GM18870 (cell line): ENCODE measurements at regions not wholly inside any gene's neighbourhood (a gene's known extent, or its start where the extent isn't known, plus 50 kb on each side); places are given as distances from the start of the nearest gene placed in this dataset.

Experiments used
- ATAC-seq: cut with Tn5 transposase; IDR thresholded peaks from one replicate; pipeline ENCODE4 v1.9.1; 2021; ENCODE audit warnings: moderate library complexity; ENCODE audit not compliant: unreplicated experiment

DNA sequence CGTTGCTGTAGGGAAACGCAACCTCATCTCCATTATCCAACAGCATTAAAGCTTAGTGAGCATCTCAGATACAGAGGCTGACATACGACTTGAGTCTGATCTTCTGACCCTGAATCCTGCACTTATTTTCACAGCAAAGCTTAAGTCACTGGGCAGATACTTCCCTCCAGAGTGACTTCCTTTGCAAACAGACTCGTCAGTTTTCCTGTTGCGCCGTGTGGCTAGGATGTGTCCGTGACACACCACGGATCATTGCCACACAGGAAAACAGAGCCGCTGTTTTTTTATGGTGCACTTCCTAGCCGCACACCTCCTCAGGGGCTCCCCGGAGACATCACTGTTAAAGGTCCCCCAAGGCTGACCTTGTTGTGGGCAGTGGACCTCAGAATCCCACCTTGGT, 94.9 kb upstream of the MKI67 start:
- no peak for ATAC-seq

DNA sequence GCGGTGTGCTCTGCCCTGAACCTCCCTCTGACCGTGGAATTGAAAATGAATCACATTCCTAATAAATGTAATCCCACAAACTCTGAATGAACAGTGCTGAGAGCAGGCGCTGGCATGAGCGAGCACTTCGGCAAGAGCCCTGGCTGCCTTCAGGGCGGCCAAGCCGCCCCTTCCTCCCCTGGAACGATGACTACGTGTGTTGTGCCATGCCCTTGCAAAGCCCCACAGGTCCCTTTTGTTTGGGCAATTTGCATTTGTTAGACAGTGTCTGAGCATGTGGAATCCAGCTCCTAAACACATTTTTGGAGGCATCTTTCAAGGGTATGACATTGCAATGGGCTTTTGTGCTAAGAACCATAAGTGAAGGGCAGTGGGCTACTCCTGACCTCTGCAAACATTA, 95.6 kb upstream of the MKI67 start:
- no peak for ATAC-seq

DNA sequence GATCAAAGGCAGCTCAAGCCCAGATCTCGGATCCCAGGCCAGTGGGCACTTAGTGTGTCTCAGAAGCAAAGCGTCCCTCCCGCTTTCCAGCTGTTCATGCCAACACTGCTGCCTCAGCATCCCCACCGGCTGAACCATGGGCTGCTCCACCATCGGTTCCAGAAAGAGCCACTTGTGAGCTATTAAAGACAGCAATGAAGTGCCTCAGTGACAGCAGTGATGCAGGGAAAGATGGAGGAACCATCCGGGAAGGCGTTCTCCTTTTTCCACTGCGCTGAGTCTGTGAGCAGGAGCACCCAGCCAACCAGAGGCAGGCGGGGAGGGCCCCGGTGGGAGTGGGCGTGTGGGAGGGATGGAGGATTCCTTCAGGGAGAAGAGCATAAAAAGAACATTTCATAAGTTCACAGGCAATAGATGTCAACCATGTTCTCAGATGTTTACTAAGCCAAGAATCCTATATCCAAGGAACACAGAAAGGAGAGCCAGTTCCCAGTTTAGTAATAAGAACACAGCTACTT, 96.2 kb upstream of the MKI67 start:
- no peak for ATAC-seq

DNA sequence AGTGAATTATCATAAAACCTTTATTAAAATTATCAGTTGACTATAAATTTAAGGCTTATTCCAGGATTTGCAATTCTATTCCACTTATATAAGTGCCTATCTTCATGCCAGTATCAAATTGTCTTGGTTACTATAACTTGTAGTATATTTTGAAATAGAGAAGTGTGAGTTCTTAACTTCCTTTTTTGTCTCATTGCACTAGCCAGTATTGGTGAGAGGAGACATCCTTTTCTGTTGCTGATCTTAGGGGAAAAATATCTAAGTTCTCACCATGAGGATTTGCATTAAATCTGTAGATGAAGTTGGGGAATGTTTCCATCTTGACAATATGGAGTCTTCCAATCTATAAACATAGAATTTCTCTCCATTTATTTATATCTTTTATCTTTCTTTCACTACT, 104.2 kb upstream of the MKI67 start:
- no peak for ATAC-seq

DNA sequence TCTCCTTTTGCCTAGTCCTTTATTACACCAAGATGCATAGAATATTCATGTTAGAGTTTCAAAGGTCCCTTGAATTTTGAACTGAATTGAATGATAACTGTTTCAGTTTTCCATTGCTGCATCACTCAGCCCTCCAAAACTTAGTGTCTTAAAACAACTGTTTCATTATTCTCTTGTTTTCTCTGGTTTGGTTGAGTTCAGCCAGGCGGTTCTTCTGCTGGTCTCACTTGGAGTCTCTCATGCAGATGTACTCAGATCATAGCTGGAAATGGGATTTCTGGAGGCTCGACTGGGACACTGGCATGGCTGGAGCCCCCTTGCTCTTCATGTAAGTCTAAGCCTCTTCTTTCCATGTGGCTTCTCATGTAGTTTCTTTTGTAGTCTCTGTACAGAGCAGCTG, 107.2 kb upstream of the MKI67 start:
- no peak for ATAC-seq

DNA sequence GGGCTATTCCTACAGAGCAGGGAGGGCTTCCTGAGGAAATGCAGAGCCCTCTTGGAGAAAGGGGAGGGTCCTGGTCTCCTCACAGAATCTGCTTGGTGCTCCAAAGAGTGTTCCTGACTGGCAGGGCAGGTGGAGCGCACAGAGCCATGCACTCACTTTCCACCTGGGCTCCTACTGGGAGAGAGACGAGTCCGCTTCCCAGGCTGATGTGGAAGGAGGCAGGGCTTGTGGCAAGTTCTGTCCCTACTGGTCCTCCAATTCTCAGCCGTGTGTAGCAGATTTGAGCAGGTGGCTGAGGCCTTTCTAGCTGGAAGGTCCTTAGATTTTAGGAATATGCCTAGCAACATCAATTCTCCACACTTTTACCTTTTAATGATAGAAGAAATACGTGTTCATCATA, 111.5 kb upstream of the MKI67 start:
- no peak for ATAC-seq

DNA sequence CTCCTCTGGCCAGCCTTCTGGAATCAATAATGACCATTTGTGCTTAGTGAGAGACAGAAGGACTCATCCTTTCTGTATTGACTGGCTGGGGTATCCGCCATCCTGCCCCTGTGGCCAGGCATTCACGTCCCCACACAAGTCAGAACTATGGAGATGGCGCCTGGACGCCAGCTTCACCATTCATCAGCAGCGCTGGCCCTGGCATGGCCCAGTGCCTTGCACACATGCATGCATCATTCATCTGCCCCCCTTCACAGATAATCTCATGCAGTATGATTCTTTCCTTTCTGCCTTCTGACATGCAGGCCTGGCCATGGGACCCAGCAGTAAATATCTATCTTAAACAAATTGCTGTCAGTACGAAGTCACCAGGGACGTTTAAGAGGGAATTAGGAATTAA, 114.8 kb upstream of the MKI67 start:
- ATAC-seq: no peak

DNA sequence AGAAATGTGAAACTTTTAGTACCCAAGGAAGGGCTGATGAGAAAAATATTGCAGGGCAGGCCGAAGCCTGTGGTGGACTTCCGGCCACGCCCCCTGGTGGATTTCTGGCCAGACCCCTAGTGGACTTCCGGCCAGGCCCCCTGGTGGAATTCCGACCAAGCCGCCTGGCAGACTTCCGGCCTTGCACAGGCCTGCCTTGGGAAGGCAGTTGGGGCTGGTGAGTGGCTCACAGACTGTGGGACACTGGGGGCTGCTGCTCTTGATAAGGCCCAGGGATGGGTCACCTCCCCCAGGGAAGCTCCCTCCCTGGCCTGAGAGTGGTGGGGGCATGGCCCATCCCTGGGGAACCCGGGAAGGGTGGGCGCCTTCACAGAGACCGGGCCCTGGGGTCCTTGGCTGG, 116.4 kb upstream of the MKI67 start:
- no peak for ATAC-seq

DNA sequence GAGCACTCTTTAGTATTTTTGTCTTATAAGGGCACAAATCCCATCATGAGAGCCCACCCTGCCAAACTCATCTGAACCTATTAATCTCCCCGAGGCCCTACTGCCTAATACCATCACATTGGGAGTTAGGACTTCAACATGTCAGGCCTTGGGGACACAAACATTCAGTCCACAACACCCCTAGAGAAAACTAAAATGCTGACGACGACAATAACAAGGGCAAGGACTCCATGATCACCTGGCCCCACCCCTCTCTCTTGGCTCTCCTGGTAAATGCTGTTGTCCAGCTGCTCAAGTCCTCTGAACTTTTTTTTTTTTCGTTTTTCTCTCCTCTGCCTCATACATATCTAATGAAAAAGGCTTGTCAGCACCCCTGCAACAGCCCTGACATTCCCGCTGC, 118.8 kb upstream of the MKI67 start:
- ATAC-seq: no peak

DNA sequence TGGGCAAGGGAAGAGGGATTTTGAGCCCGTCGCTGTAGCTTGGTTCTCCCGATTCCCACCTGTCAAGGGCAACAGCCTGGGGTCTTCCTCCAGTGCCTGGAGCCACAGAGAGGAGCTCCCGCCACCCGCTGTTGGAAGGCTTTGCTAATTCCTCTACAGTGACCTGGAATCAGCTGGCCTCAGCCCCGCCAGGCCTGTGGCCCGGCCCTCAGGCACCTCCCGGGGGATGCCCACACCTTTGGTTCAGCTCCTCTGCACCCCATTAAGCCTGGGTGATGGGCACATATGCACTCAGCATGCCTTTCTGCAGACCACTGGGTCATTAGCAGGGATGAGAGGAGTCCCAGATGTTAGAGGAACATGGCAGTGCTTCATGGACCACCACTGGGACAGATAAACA, 121.4 kb upstream of the MKI67 start:
- ATAC-seq: no peak

DNA sequence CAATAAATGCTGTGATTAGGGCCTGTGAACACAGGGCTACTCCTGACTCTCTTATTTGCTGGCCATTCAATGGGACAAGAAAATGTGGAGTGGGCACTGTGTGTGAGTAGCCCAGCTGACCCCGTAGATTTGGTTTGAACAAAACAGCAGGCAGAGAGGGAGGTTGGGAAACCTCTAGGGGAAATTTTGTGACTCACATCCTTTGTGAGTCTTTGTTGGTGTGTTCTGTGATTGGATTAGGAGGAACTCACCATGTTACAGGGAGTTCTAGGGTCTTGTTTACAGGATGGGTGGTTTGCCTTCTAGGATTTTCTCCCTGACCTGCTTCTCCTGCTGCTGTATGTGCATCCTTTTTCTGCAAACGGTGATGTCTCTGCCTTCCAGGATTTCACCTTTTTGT, 128.3 kb upstream of the MKI67 start:
- ATAC-seq: no peak

DNA sequence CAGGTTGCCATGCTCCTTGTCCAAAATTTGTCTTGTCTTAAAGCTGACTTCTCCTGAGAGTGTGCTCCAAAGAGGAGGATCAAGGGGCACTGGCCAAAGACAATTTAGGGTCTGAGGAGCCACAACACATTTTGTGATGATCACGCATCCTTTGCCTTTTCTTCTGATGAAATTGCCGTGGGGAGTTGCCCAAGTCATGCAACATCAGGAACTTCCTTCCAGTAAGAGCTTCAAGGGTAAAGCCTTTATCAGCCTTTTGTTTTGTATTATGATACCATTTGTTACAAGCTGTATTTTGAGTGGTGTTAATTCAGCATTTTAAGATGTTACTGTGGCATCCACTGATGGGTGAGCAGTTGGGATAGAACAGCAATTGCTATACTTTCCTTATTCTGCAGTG, 131.2 kb upstream of the MKI67 start:
- ATAC-seq: no peak

DNA sequence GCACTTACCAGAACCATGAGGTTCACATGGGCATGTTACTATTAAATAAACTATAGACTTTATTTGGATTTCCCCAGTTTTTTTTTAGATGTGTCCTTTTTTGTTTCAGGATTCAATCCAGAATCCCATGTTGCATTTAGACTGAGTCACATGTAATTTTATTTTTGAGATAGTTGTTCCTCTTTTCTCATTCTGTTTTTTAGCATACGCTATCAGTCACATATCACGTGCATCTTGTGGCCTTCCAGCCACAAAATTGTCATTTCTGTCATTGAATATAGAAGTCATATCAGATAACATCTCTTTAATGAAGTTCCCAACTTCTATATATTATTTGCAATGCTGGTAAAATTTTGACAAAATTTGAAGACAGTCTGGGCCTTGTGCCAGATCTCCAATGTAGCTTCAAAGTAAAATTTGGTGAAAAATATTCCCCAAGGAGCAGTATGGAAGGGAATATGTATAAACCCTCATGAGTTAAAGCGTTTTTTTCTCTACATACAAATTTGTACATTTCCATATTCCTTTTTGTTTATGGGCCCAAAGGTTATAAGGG, 132.3 kb upstream of the MKI67 start:
- ATAC-seq: no peak

DNA sequence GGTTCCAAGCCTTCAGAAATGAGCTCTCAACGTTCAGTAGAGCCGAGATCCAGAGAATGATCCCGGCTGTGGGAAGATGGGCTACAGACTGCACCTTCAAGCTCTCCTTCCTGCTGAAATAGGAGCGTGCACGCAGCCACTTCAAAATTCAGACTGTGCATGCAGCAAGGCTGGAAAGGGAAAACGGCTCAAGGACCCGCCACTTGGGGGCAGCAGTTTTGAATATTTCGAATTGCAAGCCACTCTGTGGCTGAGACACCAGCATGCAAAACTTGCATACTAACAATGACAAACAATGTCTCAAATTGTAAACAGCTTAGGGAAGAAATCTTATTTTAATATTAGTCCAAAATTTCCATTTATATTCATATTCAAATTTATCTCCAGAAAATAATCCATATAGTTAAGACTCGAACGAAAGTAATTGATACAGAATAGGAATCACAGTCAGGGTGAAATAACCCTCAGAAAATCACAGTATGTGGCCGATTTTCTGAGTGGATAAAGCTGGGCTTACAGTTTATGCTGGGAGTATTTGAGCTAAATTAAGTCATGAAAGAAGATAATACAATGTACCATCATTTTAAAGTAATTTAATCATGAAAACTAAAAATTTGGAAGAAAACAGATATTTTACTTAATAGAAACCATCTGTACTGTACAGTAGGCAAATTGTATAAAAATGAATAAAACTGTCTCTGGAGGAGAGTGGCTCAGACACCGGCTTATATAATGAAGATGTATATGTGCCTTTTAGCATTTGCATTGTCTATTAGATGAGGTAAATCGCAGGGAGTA, 137.9 kb upstream of the MKI67 start:
- no peak for ATAC-seq

DNA sequence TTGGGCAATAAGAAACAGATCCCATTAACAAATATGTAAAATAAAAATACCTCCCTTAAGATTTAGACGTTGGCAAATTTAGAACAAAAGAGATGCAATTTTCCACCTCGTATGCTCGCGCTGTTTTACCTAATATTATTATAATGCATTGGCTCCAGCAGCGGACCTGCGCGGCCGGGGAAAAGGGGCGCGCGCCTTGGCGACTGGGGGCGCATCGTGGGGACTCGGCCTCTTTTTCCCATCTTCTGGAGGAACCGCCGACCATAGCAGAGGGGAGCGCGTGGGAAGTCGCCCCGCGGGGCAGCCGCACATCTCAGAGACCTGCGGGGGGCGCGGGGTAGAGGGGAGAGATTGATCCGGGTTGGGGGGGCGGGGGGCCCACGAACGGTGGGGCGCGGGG, 139.4 kb upstream of the MKI67 start:
- no peak for ATAC-seq

DNA sequence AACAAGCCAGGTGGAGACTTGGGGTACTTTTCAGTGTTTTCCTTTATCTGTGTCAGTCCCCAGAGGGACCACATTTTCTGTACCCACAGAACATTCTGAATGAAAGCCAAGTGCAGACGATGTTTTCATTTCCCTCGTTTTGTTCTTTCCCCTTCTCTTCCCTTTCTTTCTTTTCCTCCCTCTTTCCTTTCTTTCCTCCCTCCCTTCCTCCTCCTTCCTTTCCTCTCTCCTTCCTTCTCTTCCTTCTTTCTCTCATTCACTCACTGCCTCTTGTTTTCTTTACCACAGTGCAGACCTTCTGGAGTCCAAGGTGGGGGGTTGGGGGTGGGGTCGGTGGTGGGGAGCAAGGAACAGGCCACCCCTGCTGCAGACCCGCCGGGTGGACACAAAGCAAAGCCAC, 141.4 kb upstream of the MKI67 start:
- ATAC-seq: no peak

DNA sequence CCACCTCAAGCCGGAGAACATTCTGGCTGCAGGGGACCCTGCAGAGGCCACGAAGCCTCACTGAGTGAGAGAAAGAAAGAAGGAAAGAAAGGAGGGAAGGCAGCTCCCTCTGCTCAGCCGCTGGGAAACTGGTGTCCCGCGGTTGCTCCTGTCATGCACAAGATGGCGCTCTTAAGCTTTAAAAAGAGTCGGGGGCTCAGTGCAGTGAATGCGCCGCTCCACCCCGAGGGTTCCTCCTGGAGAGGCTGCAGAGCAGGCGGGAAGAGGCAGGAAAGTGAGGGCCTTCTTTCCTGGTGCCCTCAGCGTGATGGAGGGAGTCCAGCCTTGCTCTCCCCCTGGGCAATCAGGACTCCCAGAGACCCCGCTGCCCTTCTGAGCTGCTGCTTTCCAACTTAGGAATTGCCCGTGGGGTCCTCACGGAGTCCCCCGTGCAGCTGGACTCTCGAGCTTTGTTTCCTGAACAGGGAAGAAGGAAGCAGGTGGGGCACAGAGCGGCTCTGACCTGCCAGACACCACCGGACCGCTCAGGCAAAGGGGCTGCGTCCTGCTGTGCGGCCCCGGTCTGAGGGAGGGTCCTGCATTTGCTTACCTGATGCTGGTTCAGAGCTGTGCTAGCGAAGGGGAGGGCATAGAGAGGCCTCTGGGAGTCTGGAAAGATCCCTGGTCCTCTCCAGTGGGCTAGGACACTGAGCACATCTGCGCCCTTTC, 141.9 kb upstream of the MKI67 start:
- no peak for ATAC-seq

DNA sequence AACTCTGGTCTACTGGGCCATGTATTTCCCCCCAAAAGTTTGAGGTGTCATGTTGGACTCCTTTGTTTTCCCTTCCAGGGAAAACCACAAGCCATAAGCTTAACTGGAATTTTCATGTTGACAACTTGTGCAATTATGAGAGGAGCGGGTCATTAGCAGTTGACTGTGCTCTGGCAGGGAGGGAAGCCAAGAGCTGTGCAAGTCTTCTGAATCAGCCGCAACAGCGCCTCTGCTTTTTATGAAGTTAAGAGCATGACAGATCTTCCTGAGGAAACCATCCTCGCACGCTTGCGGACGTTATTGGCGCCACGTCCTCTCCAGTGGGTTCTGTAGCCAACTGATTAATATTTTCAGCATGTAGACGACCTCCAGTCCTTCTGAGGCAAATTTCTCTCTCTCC, 148.7 kb upstream of the MKI67 start:
- ATAC-seq: no peak

DNA sequence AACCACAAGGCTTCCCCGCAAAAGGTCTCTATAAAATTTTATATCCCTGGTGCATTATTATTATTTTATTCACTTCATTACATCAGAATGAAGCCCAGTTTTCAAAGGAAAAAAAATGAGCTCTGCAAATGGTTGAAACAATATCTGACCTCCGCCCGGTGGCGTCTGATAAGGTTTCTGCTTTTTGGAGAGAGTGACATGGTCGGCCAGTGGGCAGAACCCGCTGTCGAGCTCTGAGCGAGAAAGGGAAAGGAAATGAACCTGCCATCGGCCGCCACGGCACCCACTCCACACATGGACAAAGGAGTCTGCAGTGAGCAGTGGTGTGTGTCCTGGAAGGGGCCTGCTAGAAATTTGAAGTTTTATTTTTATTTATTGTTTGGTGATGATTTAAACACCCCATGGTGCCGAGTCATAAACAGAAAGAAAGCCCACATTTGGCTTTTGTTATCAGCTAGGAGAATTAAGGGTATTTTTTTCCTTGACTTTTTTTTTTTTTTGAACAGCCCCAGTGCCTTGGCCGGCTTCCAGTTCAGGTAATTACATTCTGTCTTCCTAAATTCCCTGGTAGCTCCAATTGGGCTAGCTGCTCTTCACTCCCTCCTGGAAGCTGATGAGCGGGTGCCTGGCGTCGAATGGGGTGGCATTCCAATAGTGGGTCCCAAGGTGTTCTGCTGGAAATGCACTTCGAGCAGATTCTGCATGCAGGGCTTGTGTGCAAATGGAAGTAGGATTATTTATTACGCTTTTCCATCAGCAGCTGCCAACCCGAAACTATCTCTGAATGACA, 149.4 kb upstream of the MKI67 start:
- no peak for ATAC-seq

DNA sequence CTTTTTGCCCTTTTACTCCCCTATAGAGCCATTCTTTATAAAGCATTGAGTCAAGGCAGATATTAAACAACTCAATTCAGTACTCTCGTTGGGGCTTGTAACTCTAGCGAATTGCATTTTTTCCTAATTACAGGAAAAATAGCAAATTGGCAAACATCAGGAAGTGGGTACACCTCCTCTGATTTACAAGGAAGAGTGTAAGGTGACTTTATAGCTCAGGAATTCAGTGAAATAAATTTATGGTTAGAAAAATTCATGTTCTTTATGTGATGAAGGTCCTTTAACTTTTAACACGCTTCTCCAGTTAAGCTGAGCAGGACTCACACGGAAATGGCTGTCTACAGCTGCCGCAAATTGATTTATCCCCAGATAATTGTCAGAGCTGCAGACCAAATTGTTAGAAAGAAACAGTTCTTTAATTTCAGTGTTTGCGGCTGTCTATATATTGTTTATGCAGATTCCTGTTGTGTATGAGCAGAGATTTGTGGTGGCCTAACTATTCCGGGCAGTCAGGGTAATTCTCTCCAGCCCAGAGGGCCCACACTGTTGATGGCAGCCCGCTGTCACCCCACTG, 151.1 kb upstream of the MKI67 start:
- ATAC-seq: no peak

DNA sequence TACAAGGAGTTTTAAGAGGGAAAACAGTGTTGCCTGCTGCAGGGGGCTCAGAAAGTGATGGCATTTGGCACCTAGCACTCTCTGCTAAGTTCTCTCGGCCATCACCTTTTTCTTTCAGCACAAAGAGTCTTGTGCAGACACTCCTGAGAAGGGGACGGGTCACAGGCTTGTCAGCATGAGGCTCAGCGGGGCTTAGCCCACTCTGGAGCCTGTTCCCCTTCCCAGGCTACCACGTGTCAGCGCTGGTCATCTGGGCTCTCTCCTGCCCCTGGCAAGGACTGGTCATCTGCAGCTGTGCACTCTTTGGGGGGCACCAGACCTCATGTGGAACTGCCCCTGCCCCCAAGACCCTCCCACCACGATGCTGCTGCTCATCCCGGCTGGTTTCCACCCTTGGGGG, 152.1 kb upstream of the MKI67 start:
- ATAC-seq: no peak
